ENCODE measurements at regions not wholly inside any gene's neighbourhood (a gene's known extent, or its start where the extent isn't known, plus 50 kb on each side); places are given as distances from the start of the nearest gene placed in this dataset.
"Not testable (repeated sequence)": the region's sequence is repeated elsewhere in the genome, so short reads cannot be mapped to it uniquely, and the experiment has no call there.

DNA sequence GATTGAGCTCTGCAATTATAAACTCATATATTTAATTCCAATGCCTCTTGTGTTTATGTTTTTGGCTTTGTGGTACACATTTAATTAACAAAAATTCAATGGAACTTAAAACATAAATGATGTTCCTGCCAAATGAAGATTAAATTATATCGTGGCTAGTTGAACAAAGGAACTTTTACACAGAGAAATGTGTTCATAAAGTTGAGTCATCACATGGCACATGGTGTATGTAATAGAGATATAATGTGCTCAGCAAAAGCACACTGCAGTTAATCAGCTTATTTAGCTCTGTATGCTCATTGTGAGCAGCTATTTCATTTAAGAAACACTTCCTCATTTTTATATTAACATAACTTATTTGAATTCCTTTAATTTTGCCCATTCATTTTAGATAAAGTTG is 1295.6 kb upstream of the CITED2 start:
- no peak for DNase-seq (ENCODE audit: low read depth in 2 of 2)

DNA sequence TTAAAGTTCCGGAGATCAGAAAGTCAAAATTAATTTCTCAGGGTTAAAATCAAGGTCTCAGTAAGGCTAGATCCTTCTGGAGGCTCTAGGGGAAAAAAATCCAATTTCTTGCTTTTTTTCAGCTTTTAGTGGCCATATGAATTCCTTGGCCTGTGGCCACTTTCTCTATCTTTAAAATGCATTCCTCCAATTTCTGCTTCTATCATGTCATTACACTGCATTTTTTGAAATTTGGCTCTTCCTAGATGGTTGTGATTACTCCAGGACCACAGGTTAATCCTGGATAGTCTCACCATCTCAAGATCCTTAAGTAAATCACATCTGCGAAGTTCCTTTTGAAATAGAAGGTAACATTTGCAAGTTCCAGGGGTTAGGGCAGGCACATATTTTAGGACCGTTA is 1294.9 kb upstream of the CITED2 start:
- no peak for DNase-seq (ENCODE audit: low read depth in 2 of 2)

DNA sequence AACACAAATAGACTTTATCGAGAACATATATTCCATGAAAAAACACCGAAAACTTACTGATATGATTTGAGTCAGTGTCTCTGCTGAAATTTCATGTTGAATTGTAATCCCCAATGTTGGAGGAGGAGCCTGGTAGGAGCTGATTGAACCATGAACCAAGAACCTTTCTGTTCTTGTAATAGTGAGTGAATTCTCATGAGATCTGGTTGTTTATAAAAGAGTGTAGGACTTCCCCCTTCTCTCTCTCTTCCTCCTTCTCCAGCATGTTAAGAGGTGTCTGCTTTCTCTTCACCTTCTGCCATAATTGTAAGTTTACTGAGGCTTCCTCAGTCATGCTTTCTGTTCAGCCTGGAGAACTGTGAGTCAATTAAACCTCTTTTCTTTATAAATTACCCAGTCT is 1289.3 kb upstream of the CITED2 start:
- DNase-seq (ENCODE audit: low read depth in 2 of 2), result no peak

DNA sequence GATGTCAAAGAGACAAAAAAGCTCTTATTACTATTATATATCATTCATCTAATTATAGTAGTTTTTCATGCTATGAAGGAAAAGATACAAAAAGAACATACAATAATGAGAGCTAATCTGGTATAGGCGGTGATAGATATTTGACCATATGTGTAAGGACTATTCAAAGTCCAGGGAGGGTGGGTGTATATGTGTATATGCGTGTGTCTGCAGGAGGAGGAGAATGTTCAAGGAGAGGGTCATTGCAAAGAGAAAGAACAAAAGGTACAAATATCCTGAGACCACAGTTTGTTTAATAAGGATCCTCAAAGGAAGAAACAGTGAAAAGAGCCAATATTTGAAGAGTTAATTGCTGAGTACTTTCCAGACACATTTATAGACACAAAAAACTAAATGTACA is 1288.6 kb upstream of the CITED2 start:
- no peak for DNase-seq (ENCODE audit: low read depth in 2 of 2)

- DNase-seq (ENCODE audit: low read depth in 2 of 2), result no peak
Observed at GRCh38 chr6:140661691-140662090, 1287.2 kb upstream of the CITED2 start.

GRCh38 chr6:140660295-140660694 is 1285.8 kb upstream of the CITED2 start:
- no peak for DNase-seq (ENCODE audit: low read depth in 2 of 2)

GRCh38 chr6:140653972-140654371 is 1279.5 kb upstream of the CITED2 start:
- no peak for DNase-seq (ENCODE audit: low read depth in 2 of 2)

GRCh38 chr6:140653506-140653905 is 1279.1 kb upstream of the CITED2 start:
- no peak for DNase-seq (ENCODE audit: low read depth in 2 of 2)

DNA sequence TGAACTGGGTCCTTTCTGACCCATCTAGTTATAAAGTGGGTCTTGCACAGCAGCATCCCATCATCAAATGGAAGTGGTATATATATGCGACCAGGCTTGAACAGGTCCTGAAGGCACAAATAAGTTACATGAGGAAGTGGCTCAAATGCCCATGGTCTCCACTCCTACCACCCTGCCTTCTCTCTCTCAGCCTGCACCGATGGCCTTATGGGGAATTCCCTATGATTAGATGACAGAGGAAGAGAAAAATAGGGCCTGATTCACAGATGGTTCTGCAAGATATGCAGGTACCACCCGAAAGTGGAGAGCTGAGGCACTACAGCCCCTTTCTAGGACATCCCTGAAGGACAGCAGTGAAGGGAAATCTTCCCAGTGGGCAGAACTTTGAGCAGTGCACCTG is 1275.1 kb upstream of the CITED2 start:
- not testable (repeated sequence) for DNase-seq (ENCODE audit: low read depth in 2 of 2)

DNA sequence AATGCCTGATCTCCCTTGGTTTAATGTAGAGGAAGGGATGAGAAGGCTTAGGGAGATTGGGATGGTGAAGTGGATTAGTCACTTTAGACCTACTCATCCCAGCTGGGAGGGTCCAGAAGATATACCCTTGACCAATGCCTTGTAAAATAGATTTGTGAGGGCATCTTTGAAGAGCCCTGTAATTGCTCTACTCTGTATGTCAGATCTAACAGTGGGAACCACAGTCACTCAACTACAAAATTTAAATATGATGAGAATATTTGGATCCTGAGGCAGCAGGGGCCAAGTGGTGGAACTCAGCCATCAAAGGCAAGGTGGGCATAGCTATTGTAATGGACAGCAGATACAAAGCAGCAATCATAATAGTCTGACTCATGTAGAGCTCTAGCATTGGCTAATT is 1272.9 kb upstream of the CITED2 start:
- not testable (repeated sequence) for DNase-seq (ENCODE audit: low read depth in 2 of 2)

DNA sequence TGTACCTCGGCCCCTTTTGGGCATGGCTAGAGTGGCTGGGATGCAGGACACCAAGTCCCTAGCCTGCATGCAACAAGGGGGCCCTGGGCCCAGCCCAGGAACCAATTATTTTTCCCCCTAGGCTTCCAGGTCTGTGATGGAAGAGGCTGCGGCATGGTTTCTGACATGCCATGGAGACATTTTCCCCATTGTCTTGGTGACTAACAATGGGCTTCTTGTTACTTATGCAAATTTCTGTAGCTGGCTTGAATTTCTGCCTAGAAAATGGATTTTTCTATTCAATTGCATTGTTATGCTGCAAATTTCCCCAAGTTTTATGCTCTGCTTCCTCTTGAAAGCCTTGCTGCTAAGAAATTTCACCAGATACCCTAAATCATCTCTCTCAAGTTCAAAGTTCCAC is 1269.6 kb upstream of the CITED2 start:
- no peak for DNase-seq (ENCODE audit: low read depth in 2 of 2)

- DNase-seq (ENCODE audit: low read depth in 2 of 2), result no peak
Observed at GRCh38 chr6:140641412-140641811, 1267.0 kb upstream of the CITED2 start.

- DNase-seq (ENCODE audit: low read depth in 2 of 2), result no peak
Observed at GRCh38 chr6:140636908-140637402, 1262.5 kb upstream of the CITED2 start.

- DNase-seq (ENCODE audit: low read depth in 2 of 2), result no peak
Observed at GRCh38 chr6:140636271-140636907, 1261.9 kb upstream of the CITED2 start.

- no peak for DNase-seq (ENCODE audit: low read depth in 2 of 2)
Observed at GRCh38 chr6:140627002-140627401, 1252.6 kb upstream of the CITED2 start.

GRCh38 chr6:140623498-140623897 is 1249.0 kb upstream of the CITED2 start:
- DNase-seq (ENCODE audit: low read depth in 2 of 2), result no peak

DNA sequence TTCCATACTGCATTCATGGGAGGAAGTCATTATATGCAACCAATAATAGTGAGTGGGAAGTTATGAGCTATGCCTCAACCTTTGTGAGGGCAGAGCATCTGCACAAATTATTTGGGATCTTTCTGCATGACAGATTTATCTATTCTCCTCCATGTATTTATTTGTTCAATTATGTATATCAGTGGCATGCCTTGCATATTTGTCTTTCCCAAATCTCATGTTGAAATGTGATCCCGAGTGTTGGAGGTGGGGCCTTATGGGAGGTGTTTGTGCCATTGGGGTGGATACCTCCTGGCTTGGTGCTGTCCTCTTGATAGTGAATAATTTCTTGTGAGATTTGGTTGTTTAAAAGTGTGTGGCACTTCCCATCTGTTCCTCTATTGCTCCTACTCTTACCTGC is 1246.0 kb upstream of the CITED2 start:
- DNase-seq (ENCODE audit: low read depth in 2 of 2), result no peak

DNA sequence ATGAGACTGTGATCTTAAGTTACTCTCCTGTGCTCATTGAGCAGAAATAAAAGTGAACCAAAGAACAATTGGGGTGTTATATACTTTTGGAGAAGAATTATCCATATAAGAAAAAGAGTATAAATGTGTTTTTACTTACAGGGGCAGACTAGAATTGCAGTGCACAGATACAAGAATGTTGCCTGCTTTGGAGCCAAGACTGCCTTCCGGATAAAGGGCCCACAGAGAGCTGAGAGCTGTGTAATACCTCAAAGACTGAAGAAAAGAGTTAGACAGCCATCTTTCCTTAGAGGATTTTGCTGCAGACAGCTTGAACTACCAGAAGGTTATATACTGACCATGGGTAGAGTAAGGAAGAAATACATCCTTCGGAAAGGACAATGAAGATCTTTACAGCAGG is 1235.5 kb upstream of the CITED2 start:
- DNase-seq (ENCODE audit: low read depth in 2 of 2), result no peak

DNA sequence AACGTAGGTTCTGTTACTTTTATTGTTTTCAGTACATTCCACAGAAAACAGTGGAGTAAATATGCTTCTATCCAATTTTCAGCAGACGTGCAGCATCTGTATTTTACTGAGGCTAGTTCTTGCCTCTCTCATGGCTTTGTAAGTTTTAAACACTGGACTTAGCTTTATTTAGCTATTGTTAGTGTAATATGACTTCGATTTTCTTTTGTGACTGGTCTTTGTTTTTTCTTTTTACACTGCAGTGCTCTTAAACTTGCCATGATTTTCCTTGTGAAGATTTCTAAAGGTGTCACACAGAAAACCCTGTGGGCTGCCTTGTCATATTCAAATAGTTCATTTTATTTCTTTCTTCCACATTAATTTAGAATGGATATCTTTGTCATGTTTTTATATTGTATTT is 1234.9 kb upstream of the CITED2 start:
- DNase-seq (ENCODE audit: low read depth in 2 of 2), result no peak

- no peak for DNase-seq (ENCODE audit: low read depth in 2 of 2)
Observed at GRCh38 chr6:140604786-140605185, 1230.3 kb upstream of the CITED2 start.

- DNase-seq (ENCODE audit: low read depth in 2 of 2), result no peak
Observed at GRCh38 chr6:140602431-140603248, 1228.2 kb upstream of the CITED2 start.

DNA sequence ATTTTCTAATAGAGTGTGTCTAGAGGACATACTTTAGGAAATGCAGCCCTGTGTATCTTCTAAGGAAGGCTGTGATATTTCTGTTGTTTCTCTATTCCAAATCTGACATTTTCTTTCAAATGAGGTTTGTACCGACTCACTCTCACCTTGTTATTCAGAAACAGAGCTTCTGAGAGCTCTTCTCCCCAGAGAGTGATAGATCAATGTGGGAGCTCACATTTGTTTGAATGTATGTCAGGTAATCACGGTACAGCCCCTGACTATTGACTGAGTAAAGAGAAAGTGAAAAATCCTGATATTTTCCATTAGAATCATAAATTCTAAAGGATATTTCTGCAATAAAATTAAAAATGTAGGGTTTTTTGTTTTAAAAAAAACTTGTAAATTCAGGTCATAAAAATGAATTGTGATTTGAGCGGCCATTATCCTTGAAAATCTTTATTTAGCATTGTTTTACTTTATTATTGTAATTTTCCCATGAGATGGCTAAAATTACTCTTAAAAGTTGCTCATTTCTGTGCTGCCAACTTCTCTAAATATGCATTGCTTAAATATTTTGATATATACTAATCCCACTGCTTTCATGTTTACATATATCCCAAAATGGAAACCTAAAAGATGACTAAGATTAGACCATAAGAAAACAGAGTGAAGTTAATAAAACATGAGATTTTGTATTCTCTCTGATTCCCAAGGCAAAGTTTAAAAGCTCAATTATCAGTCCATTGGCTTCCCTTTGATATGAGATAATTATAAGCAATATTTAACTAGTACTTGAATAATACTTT is 1226.8 kb upstream of the CITED2 start:
- no peak for DNase-seq (ENCODE audit: low read depth in 2 of 2)

GRCh38 chr6:140599916-140600315 is 1225.5 kb upstream of the CITED2 start:
- no peak for DNase-seq (ENCODE audit: low read depth in 2 of 2)
